ENCODE measurements at regions not wholly inside any gene's neighbourhood (a gene's known extent, or its start where the extent isn't known, plus 50 kb on each side); places are given as distances from the start of the nearest gene placed in this dataset.

- DNase-seq: no peak
These were observed 100.8 kb upstream of the LIPC start for GRCh38 chr15:58330741-58331559.

GRCh38 chr15:58331560-58331912 is 100.3 kb upstream of the LIPC start:
- no peak for DNase-seq

DNA sequence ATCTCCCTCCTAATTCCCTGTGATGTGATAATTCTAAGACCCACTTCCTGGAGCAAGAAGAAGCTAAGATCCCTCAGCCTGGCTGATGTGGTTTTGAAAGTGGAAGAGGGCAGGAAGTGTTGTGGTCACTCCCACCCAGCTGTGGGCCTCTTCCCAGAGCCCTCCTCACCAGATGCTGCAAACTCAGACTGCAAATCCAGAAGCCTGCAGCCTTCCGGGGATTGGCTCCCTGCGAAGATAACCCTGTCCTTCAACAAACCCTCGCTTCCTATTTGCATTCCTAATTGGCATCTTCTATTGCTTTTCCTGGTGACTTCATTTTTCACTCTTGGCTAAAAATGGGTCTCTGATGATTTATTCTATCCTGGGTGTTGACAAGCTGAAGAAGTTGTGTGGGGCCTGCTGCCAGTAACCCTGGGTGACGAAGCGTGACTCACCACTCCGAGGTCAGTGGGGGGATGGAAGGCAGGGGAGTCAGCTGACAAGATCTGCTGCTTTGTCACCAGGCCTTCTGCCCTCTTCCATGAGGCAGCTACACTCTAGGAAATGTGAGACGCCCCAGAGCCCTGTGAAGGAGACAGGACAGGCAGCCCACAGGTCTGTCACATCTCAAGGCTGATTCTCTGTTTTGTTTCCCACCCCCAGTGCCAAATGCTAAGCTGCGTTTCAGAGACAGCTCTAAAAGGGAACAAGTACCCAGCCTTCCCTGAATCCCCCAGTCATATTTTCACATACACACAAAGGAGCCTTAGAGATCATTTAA is 99.7 kb upstream of the LIPC start:
- peak; percentile 90 for DNase-seq

DNA sequence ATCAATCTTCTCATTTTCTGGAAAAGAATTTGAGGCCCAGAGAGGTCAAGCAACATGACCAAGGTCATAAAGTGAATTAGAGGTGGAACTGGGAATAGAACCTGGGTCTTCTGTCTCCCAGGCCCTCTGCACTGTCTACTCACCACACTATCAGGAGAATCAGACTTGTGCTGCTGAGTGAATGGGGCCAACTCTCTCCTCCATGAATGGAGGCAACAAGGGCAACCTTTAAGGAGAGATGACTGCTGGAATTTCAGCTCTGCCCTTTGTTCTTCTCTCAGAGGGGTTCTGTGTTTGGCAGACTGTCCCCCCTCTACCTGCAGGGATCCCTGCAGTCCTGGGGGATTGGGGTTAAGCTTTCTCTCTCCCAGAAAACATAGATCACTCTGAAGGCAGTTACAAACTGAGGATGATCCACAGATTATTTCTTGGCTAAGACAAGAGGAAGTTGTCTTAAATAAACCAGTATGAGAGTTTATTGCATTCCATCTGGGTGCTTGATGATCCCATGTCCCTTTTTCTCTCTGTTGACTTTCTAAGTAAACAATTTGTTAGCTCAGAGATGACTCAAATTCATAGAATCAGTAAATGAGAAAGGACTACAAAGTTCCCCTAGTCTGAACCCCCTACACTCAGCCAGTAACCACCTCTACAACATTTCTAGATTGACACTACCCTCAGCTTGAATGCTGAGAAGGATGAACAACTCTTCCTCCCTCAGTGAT is 99.0 kb upstream of the LIPC start:
- DNase-seq: no peak

DNA sequence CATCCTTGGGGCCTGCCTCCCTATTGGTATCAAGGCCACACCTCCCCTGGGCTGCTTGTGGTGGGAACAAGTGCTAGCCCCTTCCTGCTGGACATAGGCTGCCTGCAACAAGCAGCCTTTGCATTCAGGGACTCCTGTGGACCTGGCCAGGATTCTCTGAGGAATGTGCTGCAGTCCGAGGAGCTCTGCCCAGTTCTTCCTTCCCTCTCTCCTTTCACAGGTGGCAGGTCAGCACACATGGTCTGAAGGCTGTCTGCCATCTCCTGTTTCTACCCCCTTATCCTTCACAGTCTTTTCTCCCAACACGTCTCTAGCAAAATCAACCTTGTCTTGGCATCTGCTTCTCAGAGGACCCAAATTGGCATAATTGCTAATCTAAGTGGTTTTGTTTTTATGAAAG is 97.0 kb upstream of the LIPC start:
- DNase-seq: no peak

DNA sequence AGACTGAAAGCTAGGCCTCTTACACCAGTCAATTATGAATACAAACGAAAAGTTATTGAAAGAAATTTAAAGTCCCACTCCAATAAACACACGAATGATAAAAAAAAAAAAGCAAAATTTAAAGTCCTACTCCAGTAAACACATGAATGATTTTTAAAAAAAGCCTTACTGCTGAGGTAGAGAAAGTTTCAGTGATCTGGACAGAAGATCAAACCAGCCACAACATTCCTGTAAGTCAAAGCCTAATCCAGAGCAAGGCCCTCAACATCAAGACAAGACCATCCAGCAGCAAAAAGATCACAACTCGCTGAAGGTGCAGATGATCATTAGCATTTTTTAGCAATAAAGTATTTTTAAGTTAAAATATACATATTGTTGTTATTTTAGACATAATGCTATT is 95.6 kb upstream of the LIPC start:
- DNase-seq: no peak

DNA sequence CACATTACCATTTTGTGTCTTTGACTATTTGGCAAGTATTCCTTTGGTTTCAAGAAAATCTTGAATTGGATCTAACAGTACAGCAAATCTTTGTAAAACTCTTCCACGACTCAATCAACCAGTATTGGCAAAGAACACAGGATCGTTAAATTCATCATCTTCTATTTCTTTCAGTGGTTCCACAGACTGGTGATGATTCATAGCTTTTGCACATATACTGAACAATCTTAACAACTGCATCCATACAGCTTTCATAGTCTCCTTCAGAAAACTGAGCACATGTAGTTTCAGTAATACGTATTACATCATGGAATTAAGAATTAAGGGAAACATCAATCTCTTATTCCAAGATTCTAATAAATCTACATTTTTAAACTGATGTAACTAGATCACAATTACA is 91.6 kb upstream of the LIPC start:
- no peak for DNase-seq

DNA sequence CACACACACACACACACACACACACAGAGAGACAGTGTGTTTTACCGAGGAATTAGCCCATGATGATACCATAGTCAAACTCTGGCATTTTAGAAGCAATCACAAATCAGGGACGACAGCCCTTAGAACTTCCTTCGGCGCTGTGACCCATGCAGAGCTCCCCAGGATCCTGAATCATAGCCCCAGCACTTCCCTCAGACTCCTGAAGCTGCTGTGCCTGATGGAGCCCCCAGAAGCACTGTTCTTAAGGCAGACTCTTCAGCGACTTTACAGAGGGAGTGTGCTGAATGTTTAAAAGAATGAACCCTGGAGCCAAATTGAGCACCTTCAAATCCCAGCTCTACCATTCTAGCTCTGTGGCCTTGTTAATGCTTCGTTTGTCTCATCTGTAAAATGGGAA is 89.3 kb upstream of the LIPC start:
- no peak for DNase-seq

DNA sequence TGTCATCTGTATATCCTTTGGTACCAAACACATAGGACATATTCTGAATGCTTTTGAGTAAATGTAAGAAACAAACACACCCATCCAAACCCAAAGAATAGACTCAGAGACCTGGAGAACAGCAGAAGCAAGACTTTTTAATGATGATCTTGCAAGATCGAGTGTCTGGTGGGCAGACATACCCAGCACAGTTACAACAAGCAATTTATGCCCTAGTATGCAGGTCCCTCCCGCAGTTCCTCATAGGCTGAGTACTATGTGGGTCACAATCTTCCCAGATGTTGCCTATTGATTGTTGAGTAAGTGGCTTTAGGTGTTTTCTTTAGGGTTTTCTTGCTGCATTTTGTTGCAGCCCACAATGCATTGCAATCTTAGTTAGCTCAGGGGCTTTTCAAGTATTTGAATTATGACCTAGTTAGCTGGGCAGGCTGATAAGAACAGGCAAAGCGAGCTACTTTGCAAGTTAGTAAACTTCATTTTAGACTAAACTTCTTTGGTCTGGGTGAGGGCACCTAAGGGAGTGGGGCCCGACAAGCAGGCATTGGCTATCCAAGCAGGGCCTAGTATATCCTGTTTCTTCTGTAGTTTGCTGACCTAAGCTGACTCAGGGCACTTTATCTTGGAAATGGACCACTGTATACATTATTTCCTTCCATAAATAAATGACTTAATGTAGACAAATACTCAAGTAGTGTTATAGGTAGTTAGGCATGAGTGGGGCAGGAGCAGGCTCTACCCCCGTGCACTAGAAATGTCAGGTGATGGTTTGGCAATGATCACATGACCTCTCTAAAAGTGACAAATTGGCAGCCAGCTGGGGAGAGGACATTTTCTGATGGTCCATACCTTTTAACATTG is 87.3 kb upstream of the LIPC start:
- no peak for DNase-seq

- no peak for DNase-seq
These were observed 85.4 kb upstream of the LIPC start for GRCh38 chr15:58346361-58346760.

GRCh38 chr15:58348095-58348812 is 83.5 kb upstream of the LIPC start:
- no peak for DNase-seq

GRCh38 chr15:58352026-58352929 is 79.5 kb upstream of the LIPC start:
- DNase-seq: no peak

- no peak for DNase-seq
These were observed 76.3 kb upstream of the LIPC start for GRCh38 chr15:58355382-58355971.

DNA sequence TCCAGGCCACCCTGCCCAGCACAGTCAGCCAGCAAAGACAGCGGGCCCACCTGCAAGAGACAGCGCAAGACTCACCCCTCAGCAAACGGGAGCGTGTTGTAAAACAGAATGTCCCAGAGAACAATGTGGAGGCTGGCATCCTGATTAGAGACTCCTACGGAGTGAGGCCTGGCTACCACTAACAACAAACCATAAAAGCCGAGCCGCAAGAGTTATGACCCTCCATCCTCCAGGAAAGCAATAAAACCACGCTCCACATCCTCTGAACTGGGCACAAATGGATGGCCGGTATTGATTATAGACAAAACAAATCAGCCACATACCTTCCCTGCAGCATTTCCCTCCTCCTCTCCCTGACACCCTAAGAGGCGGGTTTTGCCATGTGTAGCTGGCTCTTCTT is 75.8 kb upstream of the LIPC start:
- DNase-seq: no peak

GRCh38 chr15:58357529-58358476 is 74.0 kb upstream of the LIPC start:
- peak; percentile 19 for DNase-seq

GRCh38 chr15:58360421-58361090 is 71.2 kb upstream of the LIPC start:
- no peak for DNase-seq

- no peak for DNase-seq
These were observed 70.5 kb upstream of the LIPC start for GRCh38 chr15:58361273-58361759.

DNA sequence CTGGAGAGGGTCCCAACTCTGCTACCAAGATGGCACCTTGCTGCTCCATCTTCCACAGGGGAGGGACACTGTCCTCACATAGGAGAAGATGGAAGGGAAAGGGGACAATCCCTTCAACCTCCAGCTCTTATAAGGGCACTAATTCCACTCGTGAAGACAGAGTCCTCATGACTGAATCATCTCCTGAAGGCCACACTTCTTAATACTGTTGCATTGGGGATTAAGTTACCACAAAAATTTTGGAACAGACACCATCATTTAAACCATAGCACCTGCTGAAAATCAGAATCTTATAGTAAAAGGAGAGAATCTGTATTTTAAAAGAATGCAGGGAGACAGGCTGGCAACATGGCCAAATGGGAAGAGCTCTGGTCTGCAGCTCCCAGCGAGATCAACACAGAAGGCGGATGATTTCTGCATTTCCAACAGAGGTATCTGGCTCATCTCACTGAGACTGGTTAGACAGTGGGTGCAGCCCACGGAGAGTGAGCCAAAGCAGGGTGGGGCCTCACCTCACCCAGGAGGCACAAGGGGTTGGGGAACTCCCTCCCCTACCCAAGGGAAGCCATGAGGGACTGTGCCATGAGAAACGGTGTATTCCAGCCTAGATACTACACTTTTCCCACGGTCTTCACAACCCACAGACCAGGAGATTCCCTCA is 69.4 kb upstream of the LIPC start:
- DNase-seq: no peak

Measured in activated naive CD4-positive, alpha-beta T cell treated with Interleukin-2 at 50 U/mL for 16 hours (primary cell).